HG03432 (cell line): ENCODE measurements at regions not wholly inside any gene's neighbourhood (a gene's known extent, or its start where the extent isn't known, plus 50 kb on each side); places are given as distances from the start of the nearest gene placed in this dataset.

Experiments used
- ATAC-seq: cut with Tn5 transposase; IDR thresholded peaks from one replicate; pipeline ENCODE4 v1.9.1; 2021; ENCODE audit warnings: mild to moderate bottlenecking, moderate library complexity; ENCODE audit not compliant: unreplicated experiment

GRCh38 chr6:105991561-105992314 is 94.4 kb upstream of the PRDM1 start:
- ATAC-seq = peak; percentile 43

DNA sequence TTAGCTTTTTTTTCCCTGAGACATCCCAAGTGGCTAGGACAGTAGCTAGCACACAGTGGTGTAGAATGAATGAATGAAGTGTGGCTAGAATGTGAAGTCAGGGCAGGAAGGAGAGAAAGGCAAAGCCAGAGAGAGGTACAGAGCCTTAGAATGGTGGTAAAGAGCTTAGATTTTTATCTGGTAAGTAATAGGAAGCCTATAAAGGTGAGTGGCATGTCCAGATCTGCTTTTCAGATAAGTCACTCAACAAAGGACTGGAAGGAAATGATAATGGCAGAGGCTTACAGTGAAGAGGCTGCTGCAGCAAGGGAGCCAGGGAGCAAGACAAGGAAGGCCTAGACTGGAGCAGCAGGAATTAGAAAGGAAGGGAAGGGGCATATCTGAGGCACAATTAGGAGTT is 96.0 kb upstream of the PRDM1 start:
- ATAC-seq = no peak

DNA sequence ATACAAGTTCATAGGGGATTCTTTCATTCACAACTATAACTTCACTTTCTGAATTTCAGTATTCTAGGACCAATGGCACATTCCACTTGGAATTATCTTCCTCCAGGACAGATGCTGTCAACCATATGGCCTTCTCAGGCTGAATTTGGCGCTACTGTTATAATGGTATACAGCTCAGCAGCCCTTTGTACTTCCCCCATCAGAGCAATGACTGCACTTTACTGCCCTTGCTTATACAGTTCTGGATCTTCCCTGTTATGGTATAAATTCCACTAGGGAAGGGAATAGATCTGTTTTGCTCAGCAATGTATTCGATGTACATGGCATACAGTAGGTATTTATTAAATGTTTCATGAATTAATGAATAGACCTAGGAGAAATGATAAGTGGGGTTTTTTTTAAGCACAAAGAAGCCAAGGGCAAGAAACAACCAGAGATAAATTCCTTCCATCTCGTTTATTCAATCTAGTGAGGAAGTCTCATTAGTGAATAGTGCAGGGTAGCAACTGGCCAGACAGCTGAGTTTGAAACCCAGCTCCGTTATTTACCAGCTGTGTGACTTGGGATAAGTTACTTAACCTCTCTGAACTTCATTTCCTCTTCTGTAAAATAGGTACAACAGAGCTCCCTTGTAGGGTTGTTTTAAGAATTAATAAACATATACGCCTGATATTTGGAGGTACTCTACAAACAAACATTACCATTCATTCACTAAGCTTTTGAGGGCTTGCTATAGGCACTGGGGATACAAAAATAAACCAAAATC is 97.1 kb upstream of the PRDM1 start:
- ATAC-seq = no peak

DNA sequence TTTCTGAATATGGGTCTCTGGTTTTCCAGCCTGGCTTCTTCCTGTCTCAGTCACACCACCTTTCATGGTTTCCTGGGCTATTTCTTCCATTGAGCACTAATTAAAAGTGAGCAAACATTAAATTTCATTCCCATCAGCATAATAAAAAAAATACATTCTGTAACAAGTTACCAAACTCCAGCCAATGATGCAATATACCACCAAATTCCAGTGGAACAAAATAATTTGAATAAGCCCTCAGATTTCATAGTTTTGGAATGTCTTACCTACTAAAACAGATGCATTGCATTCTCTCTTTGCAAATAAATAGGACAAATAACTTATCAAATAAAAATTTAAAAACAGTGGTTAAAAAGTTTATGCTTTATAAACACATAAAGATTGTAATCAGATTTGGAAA is 97.8 kb upstream of the PRDM1 start:
- no peak for ATAC-seq

DNA sequence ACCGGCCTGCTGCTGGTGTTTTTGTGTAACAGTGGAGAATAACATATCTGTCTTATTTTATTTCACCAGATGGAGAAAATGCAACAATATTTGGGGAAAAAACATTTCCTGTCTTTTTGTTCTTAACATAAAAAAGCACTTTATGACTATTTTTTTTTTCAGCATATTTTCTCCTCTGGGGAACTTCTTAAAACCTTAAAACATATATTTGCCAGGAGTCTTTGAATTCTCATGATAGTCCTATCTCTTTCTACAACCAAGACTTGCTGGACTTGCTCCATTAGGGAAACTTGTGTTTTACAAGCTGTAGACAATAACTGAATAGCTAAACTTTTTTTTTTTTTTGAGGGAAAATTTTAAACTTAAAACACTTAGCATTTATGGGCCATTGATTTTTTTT is 98.6 kb upstream of the PRDM1 start:
- no peak for ATAC-seq

- no peak for ATAC-seq
Observed at GRCh38 chr6:105986998-105987397, 99.1 kb upstream of the PRDM1 start.

GRCh38 chr6:105985816-105986632 is 100.1 kb upstream of the PRDM1 start:
- no peak for ATAC-seq

DNA sequence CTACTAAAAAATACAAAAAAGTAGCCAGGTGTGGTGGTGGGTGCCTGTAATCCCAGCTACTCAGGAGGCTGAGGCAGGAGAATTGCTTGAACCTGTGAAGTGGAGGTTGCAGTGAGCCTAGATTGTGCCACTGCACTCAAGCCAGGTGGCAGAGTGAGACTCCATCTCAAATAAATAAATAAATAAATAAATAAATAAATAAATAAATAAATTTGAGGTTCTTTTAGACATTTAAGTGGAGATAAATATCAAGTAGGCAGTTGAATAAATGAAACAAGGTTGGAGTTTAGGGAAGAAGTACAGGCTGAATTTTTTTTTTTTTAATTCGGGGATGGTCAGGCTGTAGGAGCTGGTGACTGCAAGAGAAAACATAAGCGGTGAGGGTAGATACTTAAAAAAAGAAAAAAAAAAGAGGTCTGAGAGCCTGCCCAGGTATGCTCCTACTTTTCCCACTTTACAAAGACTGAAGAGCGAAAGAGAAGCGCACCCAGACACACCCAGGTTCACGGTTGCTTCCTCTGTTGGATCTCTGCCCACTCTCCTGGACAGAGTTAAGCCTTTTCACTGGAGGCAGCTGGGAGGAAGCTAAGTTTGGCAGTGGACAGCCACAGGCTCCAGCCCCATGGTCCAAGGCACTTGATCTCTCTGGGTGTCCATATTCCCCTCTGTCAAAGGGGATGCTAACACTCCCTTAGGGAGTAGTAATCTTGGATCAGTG is 100.9 kb upstream of the PRDM1 start:
- no peak for ATAC-seq

DNA sequence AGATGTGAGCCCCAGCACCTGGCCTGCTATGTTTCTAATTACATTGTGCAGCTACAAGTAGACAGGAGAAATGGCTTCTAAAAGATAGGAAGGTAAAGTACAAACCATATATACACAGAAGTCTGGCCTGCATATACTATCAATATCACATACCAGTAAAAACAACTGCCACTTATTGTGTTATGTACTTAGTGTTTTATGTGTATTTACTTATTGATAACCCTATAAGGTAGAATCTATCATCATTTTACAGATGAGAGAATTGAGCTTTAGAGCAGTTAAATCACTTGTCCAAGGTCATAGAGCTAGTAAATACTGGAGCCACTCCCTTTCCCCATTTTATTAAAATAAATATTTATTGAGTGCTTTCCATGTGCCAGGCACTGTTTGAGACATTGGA is 102.4 kb upstream of the PRDM1 start:
- ATAC-seq = no peak

DNA sequence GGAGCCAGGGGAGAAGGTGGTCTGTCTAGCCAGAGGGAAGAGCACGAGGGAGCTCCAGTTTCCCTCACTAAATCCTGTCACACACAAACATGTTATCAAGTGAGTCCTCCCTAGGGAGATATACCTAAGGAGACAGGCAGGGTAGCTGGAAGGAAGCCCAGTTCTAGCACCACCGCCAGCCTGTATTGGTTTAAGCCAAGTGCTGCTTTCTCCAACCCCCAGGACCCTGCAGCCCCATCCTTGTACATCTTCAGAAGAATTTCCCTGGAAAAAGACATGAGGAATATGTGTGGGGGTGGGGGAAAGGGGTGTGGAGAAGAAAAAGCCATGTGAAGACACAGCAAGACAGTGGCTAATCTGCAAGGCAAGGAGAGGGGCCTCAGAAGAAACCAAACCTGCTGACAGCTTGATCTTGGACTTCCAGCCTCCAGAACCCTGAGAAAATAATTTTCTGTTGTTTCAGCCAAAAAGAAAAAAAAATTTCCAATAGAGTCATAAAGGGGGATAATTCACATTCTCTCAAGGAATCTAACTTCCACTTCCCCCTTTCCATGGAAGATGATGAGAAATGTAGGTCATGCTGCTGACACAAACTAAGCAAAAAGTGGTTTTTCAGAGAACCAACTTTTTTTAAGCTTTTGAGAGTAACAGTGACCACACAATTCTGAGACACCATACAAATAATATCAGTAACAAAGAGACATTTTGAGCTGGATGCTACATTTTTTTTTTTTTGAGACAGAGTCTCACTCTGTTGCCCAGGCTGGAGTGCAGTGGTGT is 103.2 kb upstream of the PRDM1 start:
- ATAC-seq = no peak

DNA sequence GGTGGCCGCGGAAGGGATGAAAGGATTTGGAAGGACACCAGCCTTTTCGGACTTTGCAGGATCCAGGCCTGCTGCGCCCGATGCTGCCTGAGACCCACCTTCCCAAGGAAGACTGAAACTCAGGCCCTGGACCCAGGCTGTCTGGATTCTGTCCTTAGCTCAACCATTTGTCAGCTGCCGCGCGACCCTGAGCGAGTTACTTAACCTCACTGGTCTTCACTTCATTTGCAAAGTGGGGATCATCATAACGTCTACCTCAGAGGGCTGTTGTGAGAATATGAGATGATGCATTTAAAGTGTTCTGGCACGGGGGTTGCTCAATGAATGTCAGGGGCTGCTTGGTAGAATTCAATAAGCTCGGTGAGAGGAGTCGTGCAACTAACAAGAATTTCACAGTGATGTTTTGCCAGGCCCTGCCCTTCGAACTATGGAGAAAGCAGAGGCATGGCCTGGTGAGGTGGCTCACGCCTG is 104.2 kb upstream of the PRDM1 start:
- ATAC-seq = no peak

GRCh38 chr6:105981002-105981887 is 104.9 kb upstream of the PRDM1 start:
- ATAC-seq = no peak

GRCh38 chr6:105978974-105979373 is 107.2 kb upstream of the PRDM1 start:
- ATAC-seq = no peak

- ATAC-seq = no peak
Observed at GRCh38 chr6:105977934-105978504, 108.1 kb upstream of the PRDM1 start.

DNA sequence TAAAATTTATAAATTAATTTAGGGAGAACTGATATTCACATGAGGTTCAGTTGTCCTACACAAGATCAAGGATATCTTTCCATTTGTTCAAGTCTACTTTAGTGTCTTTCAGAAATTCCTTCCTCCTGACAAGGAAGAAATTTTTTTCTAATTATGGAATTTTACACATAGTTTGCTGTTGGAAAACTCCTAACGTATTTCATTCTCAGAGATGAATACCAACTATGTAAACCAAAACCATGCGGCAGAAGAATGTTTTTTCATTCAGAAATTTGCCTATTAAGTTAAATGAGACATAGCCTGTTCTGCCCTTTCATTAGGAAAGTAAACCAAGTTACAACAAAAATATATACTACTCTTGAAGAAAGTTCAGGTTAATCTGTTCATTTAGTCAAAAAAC is 111.2 kb upstream of the PRDM1 start:
- no peak for ATAC-seq

GRCh38 chr6:105972440-105972839 is 113.7 kb upstream of the PRDM1 start:
- ATAC-seq = no peak

GRCh38 chr6:105968603-105969333 is 117.4 kb upstream of the PRDM1 start:
- no peak for ATAC-seq
